ENCODE measurements at regions not wholly inside any gene's neighbourhood (a gene's known extent, or its start where the extent isn't known, plus 50 kb on each side); places are given as distances from the start of the nearest gene placed in this dataset.

DNA sequence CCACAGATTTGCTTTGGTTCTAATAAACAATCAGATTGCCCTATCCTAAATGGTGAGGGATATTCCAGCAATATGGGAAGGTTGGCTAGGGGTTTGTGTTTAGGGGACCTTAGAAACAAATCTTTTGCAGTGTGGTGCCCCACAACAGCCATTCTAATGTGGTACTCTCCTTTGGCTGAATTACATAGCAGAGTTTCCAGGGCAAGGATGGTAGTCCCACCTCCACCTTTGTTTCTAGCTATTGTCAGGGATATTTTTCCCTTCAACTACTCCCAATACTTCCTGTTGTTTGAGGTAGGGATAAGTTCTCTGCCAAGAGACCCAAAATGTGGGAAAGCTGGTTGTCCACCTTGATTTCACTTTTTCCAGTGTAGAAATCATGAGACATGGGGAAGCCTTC, 494.7 kb upstream of the CHORDC1 start:
- POLR2A ChIA-PET, result no interaction called here
- CTCF ChIA-PET, result no interaction called here
- DNase-seq (no peak), ATAC-seq (ENCODE audit: low read depth) (no peak)
- H3K27me3 Mint-ChIP-seq, result no peaks in the 10 kb centered on the region
- Histone ChIP-seq H3K4me1 (ENCODE audit: control insufficient read depth in 2 of 2, insufficient read depth in 2 of 2, low read length in 2 of 2) (no peaks in the 10 kb centered on the region), H3K4me2 (replicated peaks; ENCODE audit: low read depth, low read length, poor library complexity, severe bottlenecking) (no peak overlapping the region), H3K27me3 (replicated peaks in 1 of 4; ENCODE audit: control extremely low read depth in 1 of 4, control insufficient read depth in 3 of 4, insufficient read depth in 4 of 4, low read length in 3 of 4) (no peaks in the 10 kb centered on the region), H3K4me3 (ENCODE audit: control extremely low read depth in 1 of 5, extremely low read depth in 1 of 5, insufficient read depth in 1 of 5, low read depth in 2 of 5, low read length in 4 of 5) (no peak overlapping the region), H3K36me3 (replicated peaks in 1 of 2; ENCODE audit: control extremely low read depth in 1 of 2, control insufficient read depth in 1 of 2, extremely low read depth in 1 of 2, insufficient read depth in 2 of 2, low read length in 1 of 2) (no peaks in the 10 kb centered on the region), H4K20me1 (ENCODE audit: control insufficient read depth, insufficient read depth, low read length, poor library complexity, severe bottlenecking) (no peaks in the 10 kb centered on the region), H3K9ac (ENCODE audit: low read length) (no peak overlapping the region), H3K9me3 (ENCODE audit: control extremely low read depth in 1 of 3, control insufficient read depth in 2 of 3, insufficient read depth in 1 of 3, low read length in 2 of 3) (peaks cover 0 to 2% (median 0%) of the 10 kb centered on the region in 3 donors), H2AFZ (ENCODE audit: insufficient read depth, low read depth, low read length, poor library complexity, severe bottlenecking) (no peak overlapping the region), H3K79me2 (ENCODE audit: control insufficient read depth, insufficient read depth, low read length) (no peaks in the 10 kb centered on the region), H3K27ac (ENCODE audit: low read length in 2 of 2) (no peak overlapping the region)
- no peaks in the 10 kb centered on the region for H3K4me1 Mint-ChIP-seq
- H3K9me3 Mint-ChIP-seq (ENCODE audit: insufficient read depth), result peaks cover 6% of the 10 kb centered on the region
- H3K4me3 Mint-ChIP-seq, result no peak overlapping the region
- intact Hi-C loops (cut with micrococcal nuclease), result no loop called here
- H3K27ac Mint-ChIP-seq, result no peak overlapping the region
- TF ChIP-seq CTCF (IDR thresholded peaks at IDR 0.05), result no peak

GRCh38 chr11:90705661-90706060, 482.8 kb upstream of the CHORDC1 start:
- Mint-ChIP-seq H3K9me3 (ENCODE audit: insufficient read depth) (peaks cover 3% of the 10 kb centered on the region), H3K4me1 (no peaks in the 10 kb centered on the region), H3K4me3 (no peak overlapping the region), H3K27ac (no peak overlapping the region), H3K27me3 (no peaks in the 10 kb centered on the region)
- H3K79me2 ChIP-seq (ENCODE audit: control insufficient read depth, insufficient read depth, low read length), result no peaks in the 10 kb centered on the region
- H4K20me1 ChIP-seq (ENCODE audit: control insufficient read depth, insufficient read depth, low read length, poor library complexity, severe bottlenecking), result no peaks in the 10 kb centered on the region
- ATAC-seq (ENCODE audit: low read depth) (no peak), DNase-seq (no peak)
- no peaks in the 10 kb centered on the region for H3K27me3 ChIP-seq (replicated peaks in 1 of 4; ENCODE audit: control extremely low read depth in 1 of 4, control insufficient read depth in 3 of 4, insufficient read depth in 4 of 4, low read length in 3 of 4)
- H3K27ac ChIP-seq (ENCODE audit: low read length in 2 of 2), result no peak overlapping the region
- ChIA-PET POLR2A (no interaction called here), CTCF (no interaction called here)
- no peak overlapping the region for H2AFZ ChIP-seq (ENCODE audit: insufficient read depth, low read depth, low read length, poor library complexity, severe bottlenecking)
- no peaks in the 10 kb centered on the region for H3K36me3 ChIP-seq (replicated peaks in 1 of 2; ENCODE audit: control extremely low read depth in 1 of 2, control insufficient read depth in 1 of 2, extremely low read depth in 1 of 2, insufficient read depth in 2 of 2, low read length in 1 of 2)
- H3K4me1 ChIP-seq (ENCODE audit: control insufficient read depth in 2 of 2, insufficient read depth in 2 of 2, low read length in 2 of 2), result no peaks in the 10 kb centered on the region
- no peak overlapping the region for H3K4me3 ChIP-seq (ENCODE audit: control extremely low read depth in 1 of 5, extremely low read depth in 1 of 5, insufficient read depth in 1 of 5, low read depth in 2 of 5, low read length in 4 of 5)
- H3K9me3 ChIP-seq (ENCODE audit: control extremely low read depth in 1 of 3, control insufficient read depth in 2 of 3, insufficient read depth in 1 of 3, low read length in 2 of 3), result peaks cover 0 to 2% (median 0%) of the 10 kb centered on the region in 3 donors
- TF ChIP-seq CTCF (IDR thresholded peaks at IDR 0.05) (no peak), EZH2 (IDR thresholded peaks at IDR 0.05; ENCODE audit: borderline replicate concordance, insufficient read depth, low read depth, low read length, poor library complexity, severe bottlenecking) (no peak)
- H3K4me2 ChIP-seq (replicated peaks; ENCODE audit: low read depth, low read length, poor library complexity, severe bottlenecking), result no peak overlapping the region
- intact Hi-C loops (cut with micrococcal nuclease), result no loop called here
- no peak overlapping the region for H3K9ac ChIP-seq (ENCODE audit: low read length)
